AG09319 (cell line): ENCODE measurements at regions not wholly inside any gene's neighbourhood (a gene's known extent, or its start where the extent isn't known, plus 50 kb on each side); places are given as distances from the start of the nearest gene placed in this dataset.

Experiments
- DNase-seq: peaks from one replicate; pipeline ENCODE4 v3.0.0-alpha.2; 2010; ENCODE audit warnings: low read depth; ENCODE audit errors: extremely low read depth
- CTCF ChIP-seq: IDR thresholded peaks from 2 replicates; pipeline ENCODE4 v1.5.1; 2011; ENCODE audit warnings: low read depth, mild to moderate bottlenecking, inconsistent platforms, low read length, moderate library complexity

GRCh38 chrX:42686296-42686695, 91.7 kb downstream of the PPP1R2C start:
- TF ChIP-seq CTCF, result no peak
- no peak for DNase-seq

GRCh38 chrX:42684065-42684464, 93.9 kb downstream of the PPP1R2C start:
- TF ChIP-seq CTCF, result no peak
- DNase-seq, result no peak

- no peak for DNase-seq
- no peak for TF ChIP-seq CTCF
Measured at GRCh38 chrX:42680666-42681065, 97.3 kb downstream of the PPP1R2C start.

GRCh38 chrX:42678133-42678532, 99.8 kb downstream of the PPP1R2C start:
- TF ChIP-seq CTCF, result no peak
- no peak for DNase-seq

GRCh38 chrX:42673301-42673810, 104.6 kb downstream of the PPP1R2C start:
- no peak for TF ChIP-seq CTCF
- DNase-seq, result no peak

GRCh38 chrX:42664680-42665079, 113.3 kb downstream of the PPP1R2C start:
- DNase-seq, result no peak
- no peak for TF ChIP-seq CTCF

GRCh38 chrX:42628471-42628870, 149.5 kb downstream of the PPP1R2C start:
- no peak for TF ChIP-seq CTCF
- DNase-seq, result no peak
